ENCODE measurements at regions not wholly inside any gene's neighbourhood (a gene's known extent, or its start where the extent isn't known, plus 50 kb on each side); places are given as distances from the start of the nearest gene placed in this dataset.

DNA sequence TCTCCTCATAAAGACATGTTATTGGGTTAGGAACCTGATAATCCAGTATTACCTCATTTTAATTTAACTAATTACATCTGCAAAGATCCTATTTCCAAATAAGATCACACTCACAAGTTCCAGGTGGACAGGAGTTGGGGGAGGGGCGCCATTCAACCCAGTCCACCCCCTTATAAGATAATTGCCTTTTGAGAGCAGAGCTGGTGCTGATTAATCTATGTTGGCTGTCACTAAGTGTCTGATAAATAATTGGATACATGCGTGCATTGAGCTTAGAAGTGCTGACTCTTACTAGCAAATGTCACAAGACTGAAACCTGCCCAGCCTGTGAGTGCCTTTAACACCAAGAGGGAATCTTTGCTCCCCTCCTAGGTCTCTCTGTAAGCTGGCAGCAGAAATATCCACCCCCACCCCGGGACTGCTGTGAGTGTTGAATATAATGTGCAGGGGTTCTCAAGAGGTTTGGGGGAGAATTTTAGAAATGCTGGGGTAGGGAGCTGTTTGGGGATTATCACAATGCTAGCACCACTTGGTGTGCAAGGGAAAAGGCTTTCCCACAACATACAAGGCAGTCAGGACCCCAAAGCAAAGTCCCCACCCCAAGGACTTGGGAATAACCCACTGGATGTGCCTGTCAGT, 87.5 kb downstream of the ANKRD60 start:
- no peak for TF ChIP-seq POLR2AphosphoS5 (IDR thresholded peaks at IDR 0.05)
- TF ChIP-seq POLR2A (IDR thresholded peaks at IDR 0.05), result no peak
- TF ChIP-seq, protein P1, sequence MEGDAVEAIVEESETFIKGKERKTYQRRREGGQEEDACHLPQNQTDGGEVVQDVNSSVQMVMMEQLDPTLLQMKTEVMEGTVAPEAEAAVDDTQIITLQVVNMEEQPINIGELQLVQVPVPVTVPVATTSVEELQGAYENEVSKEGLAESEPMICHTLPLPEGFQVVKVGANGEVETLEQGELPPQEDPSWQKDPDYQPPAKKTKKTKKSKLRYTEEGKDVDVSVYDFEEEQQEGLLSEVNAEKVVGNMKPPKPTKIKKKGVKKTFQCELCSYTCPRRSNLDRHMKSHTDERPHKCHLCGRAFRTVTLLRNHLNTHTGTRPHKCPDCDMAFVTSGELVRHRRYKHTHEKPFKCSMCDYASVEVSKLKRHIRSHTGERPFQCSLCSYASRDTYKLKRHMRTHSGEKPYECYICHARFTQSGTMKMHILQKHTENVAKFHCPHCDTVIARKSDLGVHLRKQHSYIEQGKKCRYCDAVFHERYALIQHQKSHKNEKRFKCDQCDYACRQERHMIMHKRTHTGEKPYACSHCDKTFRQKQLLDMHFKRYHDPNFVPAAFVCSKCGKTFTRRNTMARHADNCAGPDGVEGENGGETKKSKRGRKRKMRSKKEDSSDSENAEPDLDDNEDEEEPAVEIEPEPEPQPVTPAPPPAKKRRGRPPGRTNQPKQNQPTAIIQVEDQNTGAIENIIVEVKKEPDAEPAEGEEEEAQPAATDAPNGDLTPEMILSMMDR (IDR thresholded peaks at IDR 0.05), result no peak

Data from breast epithelium (tissue), 3 donors.